Activated T-helper 1 cell treated with anti-CD3 and anti-CD28 coated beads, Interleukin-12 subunit alpha, Interleukin-12 subunit beta, Interleukin-2, Interleukin-4 antibody, amounts not matched to agents 30 ng/mL and 10 ng/mL and 1 ng/mL, durations not matched to agents 14 hours and 24 hours and 36 hours (primary cell): ENCODE measurements at regions not wholly inside any gene's neighbourhood (a gene's known extent, or its start where the extent isn't known, plus 50 kb on each side); places are given as distances from the start of the nearest gene placed in this dataset.

Experiments used
- DNase-seq: peaks from one replicate; pipeline ENCODE4 v3.0.0; 2021; ENCODE audit warnings: low spot score
- H3K27ac Mint-ChIP-seq: one replicate; pipeline ENCODE4 v1.8.0; 2021; ENCODE audit warnings: mild to moderate bottlenecking, mixed read lengths
- H3K27me3 Mint-ChIP-seq: one replicate; pipeline ENCODE4 v1.8.0; 2022; ENCODE audit warnings: mild to moderate bottlenecking, moderate library complexity, mixed read lengths; ENCODE audit not compliant: insufficient read depth
- H3K36me3 Mint-ChIP-seq: one replicate; pipeline ENCODE4 v1.8.0; 2021; ENCODE audit warnings: low read depth, mixed read lengths
- H3K4me1 Mint-ChIP-seq: one replicate; pipeline ENCODE4 v1.8.0; 2021; ENCODE audit warnings: low read depth, mixed read lengths
- H3K4me3 Mint-ChIP-seq: one replicate; pipeline ENCODE4 v1.8.0; 2021; ENCODE audit warnings: mild to moderate bottlenecking, moderate library complexity, mixed read lengths
- H3K9me3 Mint-ChIP-seq: one replicate; pipeline ENCODE4 v1.8.0; 2021; ENCODE audit warnings: mixed read lengths
- intact Hi-C: fragments of 100-400 bp; cut with micrococcal nuclease; formaldehyde crosslinking; loops from one replicate; pipeline ENCODE4 v1.15.1; 2024

DNA sequence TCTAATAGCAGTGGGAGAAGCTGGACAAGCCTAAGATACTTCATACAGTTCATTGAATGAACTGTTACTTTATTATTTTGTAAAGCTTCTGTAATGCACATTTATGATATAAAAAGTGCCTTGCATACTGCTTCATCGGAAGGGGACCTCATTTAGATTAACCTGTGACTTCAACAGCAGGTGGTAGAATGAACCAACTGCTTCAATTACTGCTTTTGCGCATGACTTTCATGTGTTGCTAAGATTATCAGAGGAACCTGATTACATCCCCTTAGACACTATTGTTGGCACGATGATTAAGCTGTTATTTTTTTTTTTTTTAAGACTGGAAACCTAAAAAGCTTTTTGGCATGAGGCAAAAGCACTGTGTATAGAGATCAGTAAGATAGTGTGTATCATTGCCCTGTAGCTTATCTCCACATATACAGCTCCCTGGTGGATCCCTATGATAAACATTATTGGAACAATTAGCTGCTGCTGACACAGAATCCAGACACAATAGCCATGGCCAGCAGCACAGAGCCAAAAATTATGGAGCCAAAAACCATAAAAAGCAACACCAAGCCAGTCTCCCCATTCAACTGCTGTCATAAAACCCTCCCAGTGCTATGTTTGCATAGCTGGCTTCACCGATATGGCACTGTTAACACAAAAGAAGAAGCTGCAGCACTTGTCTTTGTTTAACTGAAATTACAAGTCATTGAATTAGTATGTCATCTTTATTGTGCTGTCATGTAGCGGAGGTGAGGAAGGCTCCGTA lies 731.6 kb upstream of the MMS22L start:
- intact Hi-C loops = no loop called here
- no peaks in the 10 kb centered on the region for H3K9me3 Mint-ChIP-seq
- no peaks in the 10 kb centered on the region for H3K27me3 Mint-ChIP-seq
- no peak overlapping the region for H3K4me3 Mint-ChIP-seq
- no peaks in the 10 kb centered on the region for H3K4me1 Mint-ChIP-seq
- H3K27ac Mint-ChIP-seq = no peak overlapping the region
- H3K36me3 Mint-ChIP-seq = no peaks in the 10 kb centered on the region
- DNase-seq = no peak

DNA sequence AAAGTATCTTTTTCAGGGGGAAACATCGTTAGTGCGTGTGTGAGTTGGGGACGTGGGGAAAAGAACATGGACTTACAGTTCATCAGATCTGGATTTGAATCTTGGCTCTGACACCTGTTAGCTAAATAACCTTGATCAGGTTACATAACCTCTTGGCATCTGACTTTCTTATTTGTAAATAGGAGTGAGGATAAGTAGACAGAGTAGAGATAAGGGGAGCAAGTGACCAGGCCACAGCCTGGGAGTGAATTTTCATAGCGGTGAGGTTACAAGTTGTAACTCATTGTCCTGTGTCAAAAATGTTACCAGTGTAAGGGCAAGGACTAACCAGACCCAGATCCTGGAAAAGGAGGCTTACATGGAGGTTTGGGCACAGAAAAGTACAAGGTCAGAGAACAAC lies 733.5 kb upstream of the MMS22L start:
- Mint-ChIP-seq H3K4me3 (no peak overlapping the region), H3K9me3 (no peaks in the 10 kb centered on the region), H3K27ac (no peak overlapping the region), H3K4me1 (no peaks in the 10 kb centered on the region), H3K27me3 (no peaks in the 10 kb centered on the region), H3K36me3 (no peaks in the 10 kb centered on the region)
- intact Hi-C loops = no loop called here
- DNase-seq = no peak

DNA sequence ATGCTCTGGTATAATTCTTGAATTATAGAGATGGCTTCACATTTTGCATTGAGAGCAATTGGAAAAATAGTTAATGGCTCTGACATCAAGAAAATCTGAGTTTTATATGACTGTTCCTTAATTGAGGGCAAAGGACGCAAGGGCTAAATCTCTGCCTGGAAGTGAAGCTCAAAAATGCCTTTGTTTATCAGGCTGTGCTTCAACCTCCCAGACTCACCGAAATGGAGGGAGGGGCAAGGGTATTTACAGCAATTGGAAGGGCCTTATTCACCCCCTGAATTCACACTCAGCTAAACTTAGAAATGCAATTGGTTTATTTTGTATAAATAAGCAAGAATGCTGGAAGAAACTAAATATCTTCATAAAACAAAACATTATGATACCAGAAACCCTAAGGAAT lies 737.2 kb upstream of the MMS22L start:
- no peaks in the 10 kb centered on the region for H3K36me3 Mint-ChIP-seq
- no peaks in the 10 kb centered on the region for H3K4me1 Mint-ChIP-seq
- DNase-seq = no peak
- no peak overlapping the region for H3K4me3 Mint-ChIP-seq
- H3K27ac Mint-ChIP-seq = no peak overlapping the region
- no peaks in the 10 kb centered on the region for H3K9me3 Mint-ChIP-seq
- intact Hi-C loops = no loop called here
- no peaks in the 10 kb centered on the region for H3K27me3 Mint-ChIP-seq

DNA sequence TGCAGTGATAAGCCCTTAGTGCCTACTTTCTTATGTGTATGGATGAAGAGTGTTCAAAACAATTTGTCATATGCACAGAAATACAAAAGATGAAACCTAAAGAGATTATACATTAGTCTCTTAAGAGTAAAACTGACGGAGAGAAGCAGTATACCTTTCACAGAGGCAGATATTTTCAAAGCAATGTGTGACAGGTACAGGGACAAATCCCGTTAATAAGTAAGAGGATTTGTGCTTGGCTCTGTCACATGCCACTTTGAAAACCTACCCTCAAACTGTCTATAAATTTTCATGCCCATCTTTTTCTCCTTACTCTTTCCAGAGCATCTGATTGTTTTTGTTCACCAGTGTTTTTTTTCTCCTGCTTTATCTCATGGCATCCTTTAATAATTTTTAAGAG lies 741.3 kb upstream of the MMS22L start:
- intact Hi-C loops = no loop called here
- no peak for DNase-seq
- H3K4me3 Mint-ChIP-seq = no peak overlapping the region
- H3K36me3 Mint-ChIP-seq = no peaks in the 10 kb centered on the region
- H3K9me3 Mint-ChIP-seq = no peaks in the 10 kb centered on the region
- no peaks in the 10 kb centered on the region for H3K4me1 Mint-ChIP-seq
- no peaks in the 10 kb centered on the region for H3K27me3 Mint-ChIP-seq
- H3K27ac Mint-ChIP-seq = no peak overlapping the region

DNA sequence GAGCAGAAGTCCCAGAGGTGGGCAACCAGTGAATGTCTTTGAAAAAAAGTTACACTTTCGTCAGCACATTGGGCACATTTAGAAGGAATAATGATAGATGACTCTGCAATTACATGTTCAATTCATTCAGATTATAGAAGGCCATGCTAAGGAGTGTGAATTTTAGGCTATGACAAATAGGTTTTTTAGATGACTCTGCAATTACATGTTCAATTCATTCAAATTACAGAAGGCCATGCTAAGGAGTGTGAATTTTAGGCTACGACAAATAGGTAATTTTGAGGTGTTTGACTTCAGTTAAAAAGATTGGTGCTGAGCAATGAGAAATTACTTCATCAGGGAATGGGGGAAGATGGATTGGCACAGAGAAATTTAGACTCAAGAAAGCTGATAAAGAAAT lies 744.9 kb upstream of the MMS22L start:
- Mint-ChIP-seq H3K27ac (no peak overlapping the region), H3K27me3 (no peaks in the 10 kb centered on the region), H3K4me1 (no peaks in the 10 kb centered on the region), H3K9me3 (no peaks in the 10 kb centered on the region), H3K4me3 (no peak overlapping the region), H3K36me3 (no peaks in the 10 kb centered on the region)
- intact Hi-C loops = no loop called here
- no peak for DNase-seq

DNA sequence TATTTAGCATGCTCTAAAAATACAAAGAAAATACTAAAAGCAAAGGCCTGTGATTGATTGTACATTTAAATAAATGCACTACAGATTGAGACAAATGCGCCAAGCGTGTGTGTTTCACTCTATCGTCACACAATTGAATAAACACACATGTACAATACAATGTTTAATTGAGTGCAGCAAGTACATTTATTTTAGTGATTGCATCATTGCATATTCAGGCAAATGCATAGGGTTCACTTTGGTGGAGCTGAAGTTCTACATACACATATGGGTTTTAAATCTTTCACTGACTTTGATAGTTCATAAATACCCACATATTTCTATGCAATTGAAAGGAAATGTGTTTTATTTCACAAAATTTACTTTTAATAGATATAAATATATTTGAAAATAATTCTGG lies 750.6 kb upstream of the MMS22L start:
- DNase-seq = no peak
- Mint-ChIP-seq H3K4me1 (no peaks in the 10 kb centered on the region), H3K27ac (no peak overlapping the region), H3K27me3 (no peaks in the 10 kb centered on the region), H3K36me3 (no peaks in the 10 kb centered on the region), H3K4me3 (no peak overlapping the region), H3K9me3 (no peaks in the 10 kb centered on the region)
- intact Hi-C loops = no loop called here

DNA sequence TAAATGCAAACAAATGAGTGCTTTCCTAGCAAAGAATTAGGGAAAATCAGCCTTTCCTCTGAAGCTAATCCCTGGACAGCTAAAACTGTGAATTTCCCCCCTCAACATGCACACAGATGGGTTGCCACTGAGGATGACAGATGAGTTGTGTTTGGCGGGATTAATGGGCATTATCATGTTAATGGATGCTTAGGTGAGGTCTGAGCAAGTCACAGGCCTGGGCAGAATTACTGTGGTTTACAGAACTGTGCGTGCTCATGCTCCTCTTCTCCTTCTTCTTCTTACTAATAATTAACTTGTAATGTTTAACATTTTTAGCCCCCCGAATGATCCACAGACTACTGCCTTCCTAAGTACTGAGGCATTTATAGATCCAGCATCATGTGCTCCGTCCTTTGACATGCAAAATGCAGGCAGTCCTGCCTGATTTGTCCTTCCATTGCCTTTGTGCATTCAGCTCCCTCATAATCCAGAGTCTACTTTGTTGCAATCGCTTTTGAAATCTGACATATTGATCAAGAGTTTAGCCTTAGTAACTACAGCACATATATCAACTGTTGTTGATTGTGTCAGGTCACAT lies 753.4 kb upstream of the MMS22L start:
- Mint-ChIP-seq H3K36me3 (no peaks in the 10 kb centered on the region), H3K27me3 (no peaks in the 10 kb centered on the region), H3K27ac (no peak overlapping the region), H3K4me3 (no peak overlapping the region), H3K9me3 (no peaks in the 10 kb centered on the region), H3K4me1 (no peaks in the 10 kb centered on the region)
- intact Hi-C loops = no loop called here
- DNase-seq = no peak

DNA sequence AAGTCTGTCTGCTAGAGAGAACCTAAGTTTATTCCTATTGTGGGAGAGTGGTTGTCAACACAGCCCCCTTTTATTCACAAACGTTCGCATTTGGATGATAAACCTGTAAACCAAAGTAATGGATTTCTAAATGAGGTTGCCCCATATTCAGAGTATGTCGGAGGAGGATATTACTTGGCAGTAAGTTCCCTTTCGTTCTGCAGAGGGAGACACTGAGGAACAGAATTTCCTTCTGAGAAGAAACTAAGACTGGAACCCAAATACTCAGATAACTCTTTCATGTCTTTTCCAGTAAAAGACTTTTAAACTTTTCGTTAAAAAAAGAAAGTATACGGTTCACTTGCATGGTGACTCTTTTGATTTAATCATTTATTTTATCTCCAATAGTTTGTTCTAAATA lies 754.6 kb upstream of the MMS22L start:
- no peak for DNase-seq
- H3K27me3 Mint-ChIP-seq = no peaks in the 10 kb centered on the region
- H3K4me3 Mint-ChIP-seq = no peak overlapping the region
- H3K9me3 Mint-ChIP-seq = no peaks in the 10 kb centered on the region
- intact Hi-C loops = no loop called here
- no peak overlapping the region for H3K27ac Mint-ChIP-seq
- H3K36me3 Mint-ChIP-seq = no peaks in the 10 kb centered on the region
- no peaks in the 10 kb centered on the region for H3K4me1 Mint-ChIP-seq

DNA sequence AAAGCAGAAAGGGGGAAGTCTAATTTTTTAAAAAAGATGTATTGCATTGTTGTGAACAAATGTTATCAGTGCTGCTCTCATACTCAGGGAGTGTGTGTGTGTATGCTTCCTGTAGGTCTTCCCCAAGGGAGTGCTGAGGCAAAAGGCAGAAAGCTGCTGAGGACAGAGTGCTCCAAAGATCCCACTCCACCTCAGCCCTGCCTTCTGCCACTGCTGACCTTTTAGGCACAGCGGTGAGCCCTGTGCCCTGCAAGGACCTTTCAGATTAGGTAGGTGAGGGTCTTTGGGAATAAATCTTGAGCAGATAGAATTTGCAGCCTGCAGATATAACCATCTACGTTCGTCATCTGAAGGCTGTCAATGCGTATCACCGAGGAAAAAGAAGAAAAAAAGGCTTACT lies 756.4 kb upstream of the MMS22L start:
- intact Hi-C loops = no loop called here
- no peaks in the 10 kb centered on the region for H3K27me3 Mint-ChIP-seq
- H3K4me1 Mint-ChIP-seq = no peaks in the 10 kb centered on the region

DNA sequence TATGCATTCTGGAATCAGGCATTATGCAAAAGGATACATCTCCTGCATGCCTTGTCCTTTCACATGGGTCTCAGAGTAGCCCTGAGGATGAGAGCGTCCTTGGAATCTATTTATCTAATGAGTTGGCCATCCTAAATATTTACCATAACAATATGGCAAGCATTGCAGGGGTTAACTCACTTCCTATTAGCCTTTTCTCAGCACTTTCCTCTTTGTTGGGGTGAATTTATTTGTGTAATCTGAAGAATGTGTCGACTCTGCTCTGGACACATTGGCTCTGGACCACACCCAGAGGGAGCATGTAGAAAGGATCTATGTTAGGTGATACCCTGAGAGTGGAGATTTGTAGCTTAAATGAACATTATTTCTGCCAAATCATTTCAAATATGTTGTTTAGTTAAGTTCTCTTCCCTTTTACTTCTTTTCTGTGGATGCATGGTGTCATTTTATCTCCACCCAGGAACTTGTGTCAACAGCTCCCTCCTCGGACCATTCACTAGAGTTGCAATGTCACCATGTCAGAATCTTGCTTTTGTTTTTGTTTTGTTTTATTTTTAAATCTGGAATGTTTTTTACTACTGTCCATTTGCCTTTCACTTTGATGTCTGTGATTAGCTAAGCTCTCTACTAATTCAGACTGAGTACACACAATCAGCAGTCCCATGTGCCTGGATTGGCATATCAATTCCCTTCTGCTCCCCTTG lies 757.0 kb upstream of the MMS22L start:
- Mint-ChIP-seq H3K4me3 (no peak overlapping the region), H3K36me3 (no peaks in the 10 kb centered on the region), H3K27ac (no peak overlapping the region), H3K4me1 (no peaks in the 10 kb centered on the region), H3K9me3 (no peaks in the 10 kb centered on the region), H3K27me3 (no peaks in the 10 kb centered on the region)
- no peak for DNase-seq
- intact Hi-C loops = no loop called here

More for the DNA sequence above, 756.4 kb upstream of the MMS22L start:
- Mint-ChIP-seq H3K36me3 (no peaks in the 10 kb centered on the region), H3K9me3 (no peaks in the 10 kb centered on the region), H3K4me3 (no peak overlapping the region), H3K27ac (no peak overlapping the region)
- DNase-seq = no peak

DNA sequence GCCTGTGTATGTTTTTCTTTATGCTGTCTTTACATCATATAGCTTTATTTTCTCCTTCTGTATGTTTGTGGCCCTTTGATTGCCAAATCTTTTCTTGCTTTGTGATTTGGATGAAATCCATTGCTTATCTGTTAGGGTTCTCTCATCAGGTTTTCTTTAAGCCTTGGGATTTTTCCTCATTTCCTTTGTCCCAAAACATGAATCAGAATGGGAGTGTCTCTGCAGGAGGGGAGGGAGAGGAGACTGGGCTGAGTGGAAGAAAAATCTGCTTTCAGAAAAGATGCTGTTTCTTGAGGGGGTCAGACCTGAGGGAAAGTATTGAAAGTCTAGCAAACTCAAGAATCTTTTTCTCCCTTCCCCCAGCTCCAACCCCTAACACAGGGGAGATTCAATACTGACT lies 758.0 kb upstream of the MMS22L start:
- H3K27me3 Mint-ChIP-seq = no peaks in the 10 kb centered on the region
- intact Hi-C loops = no loop called here
- no peak overlapping the region for H3K4me3 Mint-ChIP-seq
- H3K9me3 Mint-ChIP-seq = no peaks in the 10 kb centered on the region
- H3K4me1 Mint-ChIP-seq = no peaks in the 10 kb centered on the region
- DNase-seq = no peak
- no peak overlapping the region for H3K27ac Mint-ChIP-seq
- no peaks in the 10 kb centered on the region for H3K36me3 Mint-ChIP-seq

DNA sequence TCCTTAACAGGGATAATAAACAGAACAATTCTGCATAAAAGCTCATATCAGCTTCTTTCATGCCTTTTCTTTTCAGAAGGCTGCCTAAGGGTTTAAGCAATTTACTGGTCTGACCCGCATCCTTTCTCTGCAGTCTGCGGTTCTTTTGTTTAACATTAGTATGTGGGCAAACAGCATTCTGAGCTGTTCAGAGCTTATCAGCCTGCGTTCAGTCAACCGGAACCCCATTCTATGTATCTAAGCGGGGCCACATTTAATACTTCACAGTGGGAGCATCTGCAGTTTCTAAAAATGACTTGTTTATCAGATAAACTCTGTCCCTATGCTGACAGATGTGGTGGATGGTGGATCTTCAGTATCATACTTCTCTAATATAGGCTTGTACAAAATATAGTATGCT lies 758.9 kb upstream of the MMS22L start:
- Mint-ChIP-seq H3K27ac (no peak overlapping the region), H3K36me3 (no peaks in the 10 kb centered on the region), H3K9me3 (no peaks in the 10 kb centered on the region), H3K27me3 (no peaks in the 10 kb centered on the region), H3K4me1 (no peaks in the 10 kb centered on the region), H3K4me3 (no peak overlapping the region)
- no peak for DNase-seq
- intact Hi-C loops = no loop called here

DNA sequence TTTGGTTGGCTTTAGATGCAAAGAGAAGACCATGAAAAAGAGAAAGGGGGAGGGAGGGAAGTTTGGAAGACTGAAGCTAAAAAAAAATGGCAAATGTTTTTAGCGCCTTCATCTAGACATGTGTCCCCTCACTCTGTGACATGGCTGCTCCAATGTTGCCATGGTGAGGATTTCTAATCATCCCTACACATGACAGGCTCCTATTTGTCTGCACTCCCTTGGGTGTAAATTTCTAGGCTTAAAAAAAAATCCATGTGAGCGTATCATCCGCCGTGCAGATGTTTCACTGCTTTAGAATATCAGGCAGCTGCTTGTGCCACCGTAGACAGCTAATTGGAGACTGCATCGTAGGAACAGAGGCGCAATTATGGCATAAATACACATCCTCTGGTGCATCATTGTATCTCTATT lies 761.1 kb upstream of the MMS22L start:
- Mint-ChIP-seq H3K4me3 (no peak overlapping the region), H3K4me1 (no peaks in the 10 kb centered on the region), H3K27ac (no peak overlapping the region), H3K27me3 (no peaks in the 10 kb centered on the region), H3K9me3 (no peaks in the 10 kb centered on the region), H3K36me3 (no peaks in the 10 kb centered on the region)
- no peak for DNase-seq
- intact Hi-C loops = no loop called here
